Fibroblast of the aortic adventitia (primary cell): ENCODE measurements at regions not wholly inside any gene's neighbourhood (a gene's known extent, or its start where the extent isn't known, plus 50 kb on each side); places are given as distances from the start of the nearest gene placed in this dataset.

Experiments used
- DNase-seq: peaks from one replicate; pipeline ENCODE4 v3.0.0-alpha.2; 2010; ENCODE audit warnings: low read depth
- H3K4me3 ChIP-seq: 2 replicates; pipeline ENCODE4 v1.5.1; 2011; ENCODE audit warnings: low read depth, mild to moderate bottlenecking, control low read depth, low read length, moderate library complexity
- CTCF ChIP-seq: IDR thresholded peaks from 2 replicates; pipeline ENCODE4 v1.5.1; 2011; ENCODE audit warnings: mild to moderate bottlenecking, low read length, control low read depth, inconsistent platforms; ENCODE audit not compliant: insufficient read depth

GRCh38 chr2:216808805-216809425 lies 50.9 kb downstream of the TNP1 start:
- H3K4me3 ChIP-seq: no peak overlapping the region
- DNase-seq: no peak
- no peak for TF ChIP-seq CTCF

- no peak for TF ChIP-seq CTCF
- no peak overlapping the region for H3K4me3 ChIP-seq
- DNase-seq: no peak
Measured at GRCh38 chr2:216807857-216808272, 52.0 kb downstream of the TNP1 start.

- no peak for TF ChIP-seq CTCF
- peak; percentile 16 for DNase-seq
- no peak overlapping the region for H3K4me3 ChIP-seq
Measured at GRCh38 chr2:216804357-216805350, 55.2 kb downstream of the TNP1 start.

- TF ChIP-seq CTCF: no peak
- no peak for DNase-seq
- no peak overlapping the region for H3K4me3 ChIP-seq
Measured at GRCh38 chr2:216803791-216804190, 56.1 kb downstream of the TNP1 start.

- H3K4me3 ChIP-seq: no peak overlapping the region
- DNase-seq: no peak
- TF ChIP-seq CTCF: no peak
Measured at GRCh38 chr2:216802516-216803215, 57.2 kb downstream of the TNP1 start.

GRCh38 chr2:216800836-216801235 lies 59.0 kb downstream of the TNP1 start:
- no peak for TF ChIP-seq CTCF
- no peak for DNase-seq
- no peak overlapping the region for H3K4me3 ChIP-seq
